Inflammatory macrophage treated with lipopolysaccharide for 4 hours (primary cell): ENCODE measurements at regions not wholly inside any gene's neighbourhood (a gene's known extent, or its start where the extent isn't known, plus 50 kb on each side); places are given as distances from the start of the nearest gene placed in this dataset.
"Not testable (repeated sequence)": the region's sequence is repeated elsewhere in the genome, so short reads cannot be mapped to it uniquely, and the experiment has no call there.

Source experiments
- DNase-seq: peaks from one replicate; pipeline ENCODE4 v3.0.0-alpha.2; 2020

DNA sequence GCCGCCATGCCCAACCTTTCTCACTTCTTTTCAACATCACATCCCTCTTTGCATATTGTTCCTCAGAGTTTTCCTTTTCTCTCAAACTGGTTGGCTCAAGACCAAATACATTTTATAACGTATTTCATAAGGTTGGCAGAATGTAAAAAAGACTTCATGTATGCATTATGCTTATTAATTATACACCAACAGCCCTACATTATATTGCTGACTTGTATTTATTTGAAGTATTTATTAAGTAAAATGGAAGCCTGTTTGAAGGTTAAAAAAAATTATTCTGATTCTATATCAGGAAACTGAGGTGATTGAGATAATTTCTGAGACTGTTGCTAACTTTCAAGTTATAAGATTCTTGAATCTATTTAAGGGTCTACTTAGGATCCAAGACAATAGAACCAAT lies 208.0 kb upstream of the KCNH7 start:
- DNase-seq = no peak

DNA sequence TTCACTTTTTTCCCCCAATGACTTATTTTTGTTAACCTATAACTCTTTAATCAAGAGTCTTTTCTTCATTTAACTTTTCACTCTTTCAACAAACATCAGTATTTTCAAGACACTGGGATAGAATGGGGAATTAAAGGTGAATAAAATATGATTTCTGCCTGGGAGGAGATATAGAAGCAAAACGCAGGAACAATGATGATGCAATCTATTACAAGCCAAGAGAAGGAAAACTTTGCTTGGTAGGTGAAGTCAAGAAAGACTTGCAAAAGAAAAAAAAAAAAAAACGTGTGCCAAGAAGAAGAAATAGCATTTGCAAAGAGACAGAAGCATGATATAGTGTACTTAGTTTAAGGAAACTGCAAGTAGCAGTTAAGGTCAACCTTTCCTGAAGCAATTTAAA lies 207.3 kb upstream of the KCNH7 start:
- no peak for DNase-seq

DNA sequence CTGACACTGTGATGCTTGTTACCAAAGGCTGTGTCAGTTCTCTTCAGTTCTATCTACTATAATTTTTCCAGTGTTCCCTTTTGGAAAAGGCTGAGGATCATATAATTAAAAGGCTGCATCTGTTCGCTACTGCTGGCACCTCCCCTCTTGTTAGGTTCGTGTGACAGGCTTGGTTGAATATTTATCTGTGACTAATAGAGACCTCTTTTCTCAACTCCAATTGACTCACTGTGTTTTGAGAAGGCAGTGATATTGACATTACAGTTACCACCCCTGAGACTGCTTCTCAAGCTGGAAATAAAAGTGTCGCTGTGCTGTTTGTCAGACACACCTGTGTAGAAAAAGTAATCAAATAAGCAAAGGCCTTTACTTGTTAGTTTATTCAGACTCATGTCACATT lies 205.5 kb upstream of the KCNH7 start:
- no peak for DNase-seq

DNA sequence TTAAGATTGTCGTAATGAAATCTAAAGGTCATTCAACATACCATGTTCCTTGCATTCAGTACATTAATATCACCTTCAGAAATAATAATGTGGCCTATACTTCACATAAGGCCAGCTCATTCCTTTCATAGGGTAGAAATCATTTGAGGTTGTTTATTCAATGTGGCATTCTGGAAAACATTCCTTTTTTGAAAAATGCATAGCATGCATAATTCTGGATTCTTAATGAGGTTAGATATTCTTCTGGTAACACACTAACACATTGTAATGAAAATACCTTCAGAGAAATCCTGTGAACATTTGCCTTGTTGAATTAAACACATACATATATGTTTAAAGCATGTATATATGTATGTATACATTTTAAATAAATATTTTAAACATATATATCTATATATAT lies 204.6 kb upstream of the KCNH7 start:
- no peak for DNase-seq

DNA sequence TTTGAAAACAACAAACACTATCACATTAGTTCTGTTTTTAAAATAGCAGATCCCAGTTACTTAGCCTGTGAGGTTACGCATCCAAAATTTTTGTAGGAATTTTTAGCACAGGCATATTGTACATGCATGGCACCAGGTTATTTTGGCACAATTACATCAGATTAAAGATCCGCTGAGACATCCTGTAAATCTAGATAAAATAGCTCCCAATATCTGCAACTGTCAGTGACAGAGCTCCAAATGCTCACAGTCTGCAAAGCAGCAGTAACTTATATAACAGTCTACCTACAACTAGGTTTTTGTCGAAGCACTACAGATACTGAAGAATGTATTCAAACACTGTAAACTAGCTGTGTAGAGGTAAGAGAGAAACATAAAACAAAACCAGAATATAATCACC lies 200.7 kb upstream of the KCNH7 start:
- no peak for DNase-seq

DNA sequence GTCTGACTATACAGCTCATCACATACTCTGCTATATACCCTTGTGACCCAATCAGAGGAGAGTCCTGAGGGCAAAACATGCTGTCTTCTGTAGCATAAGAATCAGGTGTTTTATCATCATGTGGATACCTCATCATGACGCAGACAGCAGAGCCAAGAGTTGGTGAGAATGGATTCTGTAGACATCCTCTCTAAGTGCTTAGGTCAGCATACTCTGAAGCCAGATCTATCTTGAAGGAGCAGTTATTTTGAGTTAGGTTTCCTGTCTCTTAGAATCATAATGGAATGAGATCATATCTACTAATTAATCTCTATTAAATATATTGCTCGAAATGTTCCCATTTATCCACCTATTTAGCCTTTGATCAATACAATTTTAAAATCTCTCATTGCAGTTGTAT lies 190.2 kb upstream of the KCNH7 start:
- no peak for DNase-seq

DNA sequence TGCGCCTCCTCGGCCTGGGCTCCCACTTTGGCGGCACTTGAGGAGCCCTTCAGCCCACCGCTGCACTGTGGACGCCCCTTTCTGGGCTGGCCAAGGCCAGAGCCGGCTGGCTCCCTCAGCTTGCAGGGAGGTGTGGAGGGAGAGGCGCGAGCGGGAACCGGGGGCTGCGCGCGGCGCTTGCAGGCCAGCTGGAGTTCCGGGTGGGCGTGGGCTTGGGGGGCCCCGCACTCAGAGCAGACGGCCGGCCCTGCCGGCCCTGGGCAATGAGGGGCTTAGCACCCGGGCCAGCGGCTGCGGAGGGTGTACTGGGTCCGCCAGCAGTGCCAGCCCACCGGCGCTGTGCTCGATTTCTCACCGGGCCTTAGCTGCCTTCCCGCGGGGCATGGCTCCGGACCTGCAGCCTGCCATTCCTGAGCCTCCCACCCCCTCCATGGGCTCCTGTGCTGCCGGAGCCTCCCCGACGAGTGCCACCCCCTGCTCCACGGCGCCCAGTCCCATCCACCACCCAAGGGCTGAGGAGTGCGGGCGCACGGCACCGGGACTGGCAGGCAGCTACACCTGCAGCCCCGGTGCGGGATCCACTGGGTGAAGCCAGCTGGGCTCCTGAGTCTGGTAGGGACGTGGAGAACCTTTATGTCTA lies 187.7 kb upstream of the KCNH7 start:
- DNase-seq = not testable (repeated sequence)

DNA sequence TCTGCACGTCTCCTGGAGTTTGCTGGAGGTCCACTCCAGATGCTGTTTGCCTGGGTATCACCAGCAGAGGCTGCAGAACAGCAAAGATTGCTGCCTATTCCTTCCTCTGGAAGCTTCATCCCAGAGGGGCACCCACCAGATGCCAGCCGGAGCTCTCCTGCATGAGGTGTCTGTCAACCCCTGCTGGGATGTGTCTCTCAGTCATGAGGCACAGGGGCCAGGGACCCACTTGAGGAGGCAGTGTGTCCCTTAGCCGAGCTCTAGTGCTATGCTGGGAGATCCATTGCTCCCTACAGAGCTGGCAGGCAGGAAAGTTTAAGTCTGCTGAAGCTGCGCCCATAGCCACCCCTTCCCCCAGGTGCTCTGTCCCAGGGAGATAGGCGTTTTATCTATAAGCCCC lies 178.3 kb upstream of the KCNH7 start:
- not testable (repeated sequence) for DNase-seq

DNA sequence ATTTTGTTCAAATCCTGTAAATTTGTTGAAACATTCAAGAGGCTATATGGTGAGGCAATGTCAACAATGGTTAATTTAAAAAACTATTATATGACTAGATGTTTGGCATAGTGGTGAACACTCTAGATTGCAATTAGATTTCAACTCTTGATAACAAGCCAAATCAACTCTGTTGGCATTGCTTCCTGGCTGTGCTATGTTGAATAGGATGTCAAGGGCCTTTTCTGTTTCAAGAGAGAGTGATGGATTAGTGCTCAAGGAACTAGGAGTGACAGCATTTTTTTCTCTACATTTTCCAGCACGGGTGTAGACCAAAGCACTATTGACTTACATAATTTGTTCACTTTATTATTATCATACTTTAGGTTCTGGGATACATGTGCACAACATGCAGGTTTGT lies 172.4 kb upstream of the KCNH7 start:
- DNase-seq = no peak

DNA sequence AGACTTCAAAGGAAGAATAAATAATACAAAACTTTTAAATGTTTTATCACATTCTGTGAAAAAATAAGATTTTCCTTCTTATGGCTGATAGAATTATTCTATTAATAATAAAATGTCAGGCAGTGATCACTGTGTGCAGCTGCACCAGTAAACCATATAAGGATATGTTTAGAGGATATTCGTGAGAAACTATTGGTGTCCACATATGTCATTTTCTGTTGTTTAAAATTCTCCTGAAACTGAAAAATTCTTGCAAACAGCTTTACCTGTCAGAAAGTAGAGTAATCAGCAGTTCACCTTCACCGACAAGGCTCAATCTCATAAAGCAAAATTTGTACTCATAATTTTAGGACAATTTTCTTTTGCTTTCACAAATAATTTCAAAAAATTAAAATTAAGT lies 170.1 kb upstream of the KCNH7 start:
- DNase-seq = no peak

DNA sequence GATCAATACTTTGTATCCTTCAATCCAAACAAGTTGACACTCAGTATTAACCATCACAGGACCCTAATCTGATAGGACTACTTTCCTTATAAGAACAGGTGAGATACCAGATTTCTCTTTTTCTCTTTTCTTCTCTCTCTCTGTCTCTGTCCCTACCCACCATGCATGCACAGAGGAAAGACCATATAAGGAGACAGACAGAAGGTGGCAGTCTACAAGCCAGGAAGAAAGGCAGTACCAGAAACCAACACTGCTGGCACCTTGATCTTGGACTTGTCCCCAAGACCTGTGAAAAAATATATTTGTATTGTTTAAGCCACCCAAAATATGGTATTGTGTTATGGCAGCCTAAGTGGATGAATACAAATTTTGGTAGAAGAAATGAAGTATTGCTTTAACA lies 156.2 kb upstream of the KCNH7 start:
- no peak for DNase-seq

DNA sequence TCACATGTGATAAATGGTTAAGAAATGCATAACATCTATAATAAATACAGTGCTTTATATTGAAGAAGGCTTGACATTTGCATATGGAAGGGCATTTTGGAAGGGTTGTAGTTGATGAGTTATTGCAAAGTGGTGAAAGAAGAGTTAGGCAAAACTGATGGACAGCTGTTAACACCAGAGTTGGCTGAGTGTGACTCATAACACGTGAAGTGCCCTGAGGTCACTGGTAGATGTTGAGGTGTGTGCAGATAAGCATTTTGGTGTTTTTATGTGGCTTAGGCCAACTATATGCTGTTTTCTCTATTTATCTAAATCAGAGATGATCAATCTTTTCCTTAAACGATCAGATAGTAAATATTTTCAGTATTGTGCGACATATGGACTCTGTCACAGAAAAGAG lies 154.3 kb upstream of the KCNH7 start:
- no peak for DNase-seq

DNA sequence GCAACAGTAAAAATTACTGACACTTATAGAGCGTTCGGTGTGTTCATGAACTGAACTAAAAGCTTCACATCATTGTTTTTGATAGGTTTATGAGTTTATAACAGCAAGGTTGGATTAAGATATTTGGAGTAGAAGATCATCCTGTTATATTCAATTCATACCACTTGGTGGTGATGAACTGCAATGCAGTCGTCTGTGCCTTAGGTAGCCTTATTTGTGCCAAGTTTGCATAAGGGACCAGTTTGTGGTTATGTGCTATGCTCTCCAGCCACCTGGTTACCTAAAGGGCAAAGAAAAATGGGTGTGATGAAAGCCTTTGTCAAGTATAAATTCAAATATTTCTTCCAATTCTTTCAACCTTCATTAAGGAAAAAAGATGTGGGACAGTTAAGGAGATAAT lies 150.9 kb upstream of the KCNH7 start:
- DNase-seq = no peak

DNA sequence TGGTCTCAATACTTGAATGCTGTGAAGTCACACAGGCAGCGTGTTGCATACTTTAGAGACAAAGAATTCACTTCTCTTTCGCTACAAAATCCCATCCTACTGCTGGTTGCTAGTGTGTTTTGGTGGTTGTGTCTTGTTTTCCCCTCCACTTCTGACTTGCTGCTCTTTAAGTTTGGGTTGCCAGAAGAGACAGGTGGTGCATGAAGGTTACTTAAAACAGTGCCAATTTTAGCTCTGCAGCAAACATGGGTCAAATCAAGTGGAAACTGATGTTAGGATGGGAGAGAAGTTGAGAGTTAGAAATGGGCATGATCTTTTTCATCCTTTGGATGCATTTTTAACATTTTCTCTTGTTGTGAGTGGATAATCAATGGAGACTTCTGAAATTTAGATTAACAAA lies 136.2 kb upstream of the KCNH7 start:
- DNase-seq = no peak

DNA sequence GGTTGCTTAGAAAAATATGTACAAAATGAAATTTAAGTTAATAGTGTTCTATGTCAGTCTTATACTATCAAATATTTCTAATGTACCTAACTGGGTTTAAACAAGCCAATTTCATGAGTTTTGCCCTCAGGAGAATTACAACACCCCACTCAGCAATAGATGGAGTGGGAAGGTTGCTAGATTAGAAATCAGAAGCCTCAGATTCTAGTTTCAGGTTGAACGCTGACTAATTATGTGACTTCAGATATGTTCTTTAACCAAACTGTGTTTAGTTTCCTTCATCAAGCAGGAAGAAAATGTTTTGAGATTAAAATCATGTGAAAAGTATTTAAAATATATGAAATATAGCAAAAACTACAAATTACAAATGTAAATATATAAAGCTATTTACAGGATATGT lies 133.8 kb upstream of the KCNH7 start:
- DNase-seq = no peak

DNA sequence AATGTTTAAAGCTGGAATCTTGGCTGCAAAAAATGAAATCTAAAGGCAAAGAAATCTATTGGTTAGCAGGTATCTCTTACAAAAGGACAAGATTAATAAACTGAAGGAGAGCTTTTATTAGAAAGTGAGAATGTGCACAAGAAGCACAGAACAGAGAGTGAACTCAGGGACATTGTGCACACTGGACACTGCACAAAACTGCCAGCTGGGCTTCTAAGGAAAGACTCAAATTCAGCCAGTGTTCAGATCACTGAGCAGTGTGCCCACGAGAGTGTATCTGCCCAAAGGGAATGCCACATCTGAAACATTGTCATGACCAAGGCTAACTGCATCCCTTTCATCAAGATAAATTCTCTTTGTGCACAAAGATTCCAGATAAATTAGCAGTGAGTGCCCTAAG lies 129.7 kb upstream of the KCNH7 start:
- DNase-seq = no peak

DNA sequence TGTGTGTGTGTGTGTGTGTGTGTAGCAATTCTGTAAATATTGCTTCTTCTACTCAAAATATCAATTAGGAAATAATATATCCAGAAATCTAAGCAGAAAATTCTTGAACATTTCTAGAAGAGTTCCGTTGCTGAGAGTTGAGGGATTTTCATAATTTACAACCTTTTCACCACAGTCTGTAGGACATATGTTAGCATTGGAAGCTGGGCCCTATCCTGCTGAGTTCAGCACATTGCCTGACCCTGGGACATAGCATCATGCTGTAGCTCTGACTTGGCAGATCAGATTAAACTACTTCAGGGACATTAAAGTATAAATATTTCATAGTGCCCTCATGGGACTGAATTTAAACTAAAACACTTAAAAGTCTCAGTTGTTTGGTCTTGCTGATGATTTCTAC lies 129.2 kb upstream of the KCNH7 start:
- no peak for DNase-seq

DNA sequence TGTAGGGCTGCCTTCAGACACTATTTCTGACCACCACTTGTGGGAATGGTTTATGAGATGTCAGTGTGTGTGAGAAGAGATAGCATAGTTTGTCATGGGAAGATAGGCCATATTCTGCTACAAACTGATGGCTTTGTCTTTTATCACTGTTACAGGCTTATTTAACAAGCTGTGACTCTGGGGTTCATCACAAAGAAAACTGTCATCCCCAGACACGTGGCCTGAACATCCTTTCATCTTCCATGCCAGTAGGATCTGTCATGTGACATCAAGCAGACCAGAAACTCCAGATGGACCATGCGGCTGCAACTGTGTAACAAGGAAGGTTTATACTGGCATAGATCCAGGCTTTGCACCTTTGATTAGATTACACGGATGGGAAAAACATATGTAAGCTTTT lies 128.6 kb upstream of the KCNH7 start:
- no peak for DNase-seq

DNA sequence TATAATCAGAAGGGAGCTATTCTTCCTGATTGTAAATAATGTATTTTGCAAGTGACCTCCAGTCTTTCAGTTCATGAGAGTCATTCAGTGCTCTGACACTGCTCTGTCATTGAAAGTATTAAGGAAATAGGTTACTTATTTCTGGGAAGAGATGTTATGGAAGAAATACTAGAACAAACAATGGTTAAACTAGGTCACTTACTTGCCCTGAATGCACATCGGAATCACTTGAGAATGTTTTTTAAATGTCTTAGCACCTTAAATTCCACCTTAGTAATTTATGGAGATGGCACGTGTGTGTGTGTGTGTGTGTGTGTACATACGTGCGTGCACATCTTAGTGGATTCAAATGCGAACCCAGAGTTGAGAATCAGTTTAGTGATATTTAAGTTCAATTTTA lies 126.6 kb upstream of the KCNH7 start:
- DNase-seq = no peak

DNA sequence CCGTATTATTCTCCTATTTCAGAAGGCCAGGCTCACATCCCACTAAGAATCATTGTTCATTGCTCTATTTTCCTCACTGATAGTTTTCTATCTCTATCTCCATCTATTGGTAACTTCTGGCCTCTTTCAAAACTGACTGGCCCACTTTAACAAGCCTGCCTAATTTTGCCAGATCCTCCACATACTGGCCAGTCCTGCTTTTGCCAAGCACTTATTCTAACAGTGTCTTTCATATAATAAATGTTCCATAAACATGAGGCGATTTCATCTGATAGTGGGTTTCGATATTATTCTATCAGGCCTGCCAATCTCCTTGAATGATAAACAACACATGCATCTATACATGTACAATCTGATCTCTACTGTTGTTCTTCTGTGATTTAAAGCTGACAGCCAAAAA lies 125.9 kb upstream of the KCNH7 start:
- no peak for DNase-seq

DNA sequence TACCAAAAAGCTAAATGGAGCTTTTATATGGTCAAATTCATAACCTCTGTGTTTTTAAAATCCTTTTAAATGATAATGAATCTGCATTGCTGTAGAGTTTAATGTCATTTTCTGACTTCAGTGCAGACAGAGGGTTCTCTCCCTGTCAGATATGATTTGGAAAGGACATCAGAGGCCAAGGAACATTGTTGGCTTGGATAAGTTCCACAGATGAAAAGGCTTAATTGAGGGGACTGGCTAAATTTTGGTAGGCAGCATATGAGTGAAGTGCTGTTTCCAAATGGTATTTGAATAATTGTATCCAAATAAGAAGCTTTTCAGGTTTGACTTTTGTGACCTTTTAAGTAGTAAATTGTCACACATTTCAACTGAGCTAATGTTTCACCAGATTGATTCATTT lies 124.6 kb upstream of the KCNH7 start:
- DNase-seq = no peak

DNA sequence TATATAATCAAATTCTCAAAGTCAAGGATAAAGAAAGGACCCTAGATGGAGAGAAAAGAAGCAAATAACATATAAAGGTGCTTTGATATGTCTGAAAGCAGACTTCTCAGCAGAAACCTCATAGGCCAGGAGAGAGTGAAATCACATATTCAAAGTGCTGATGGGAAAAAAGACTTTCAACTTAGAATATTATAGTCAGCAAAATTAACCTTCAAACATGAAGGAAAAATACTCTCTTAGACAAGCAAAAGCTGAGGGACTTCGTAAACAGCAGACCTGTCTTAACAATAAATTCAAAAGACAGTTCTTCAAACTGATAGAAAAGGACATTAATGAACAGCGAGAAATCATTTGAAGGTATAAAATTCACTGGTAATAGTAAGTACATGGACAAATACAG lies 107.2 kb upstream of the KCNH7 start:
- DNase-seq = no peak

DNA sequence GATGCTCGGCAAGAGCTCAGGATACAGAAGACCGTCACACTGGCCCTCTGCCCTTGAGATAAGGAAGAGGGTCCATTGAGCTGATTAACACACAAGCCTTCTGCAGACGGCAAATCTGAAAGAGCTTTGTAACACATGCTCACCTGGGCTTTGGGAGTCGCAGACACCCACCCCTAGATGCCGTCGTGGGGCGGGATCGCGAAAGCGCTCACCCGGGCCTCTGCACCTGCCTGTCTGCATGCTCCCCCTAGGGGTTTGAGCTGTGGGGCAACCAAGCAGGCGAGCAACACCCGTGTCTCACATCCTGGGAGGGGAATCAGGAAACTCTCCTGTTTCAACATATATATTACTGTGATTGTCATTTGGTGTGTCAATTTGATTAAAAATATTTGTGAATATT lies 99.8 kb upstream of the KCNH7 start:
- no peak for DNase-seq

DNA sequence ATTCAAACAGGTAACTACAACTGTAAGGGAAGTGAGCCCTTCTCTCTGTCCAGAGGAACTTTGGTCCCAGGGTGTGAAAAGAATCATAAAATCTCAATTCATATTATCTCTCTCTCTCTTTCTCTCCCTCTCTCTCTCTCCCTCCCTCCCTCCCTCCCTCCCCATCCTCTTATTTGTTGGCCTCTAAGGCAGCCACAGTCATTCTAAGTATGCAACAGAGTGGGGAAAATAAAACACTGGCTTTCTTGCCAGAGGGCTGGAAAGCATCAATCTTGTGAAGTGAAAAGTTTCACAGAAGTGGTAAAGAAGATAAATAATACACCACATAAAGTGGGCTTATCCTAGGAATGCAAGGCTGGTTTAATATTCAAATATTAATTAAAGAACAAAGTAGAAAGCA lies 95.6 kb upstream of the KCNH7 start:
- DNase-seq = no peak

DNA sequence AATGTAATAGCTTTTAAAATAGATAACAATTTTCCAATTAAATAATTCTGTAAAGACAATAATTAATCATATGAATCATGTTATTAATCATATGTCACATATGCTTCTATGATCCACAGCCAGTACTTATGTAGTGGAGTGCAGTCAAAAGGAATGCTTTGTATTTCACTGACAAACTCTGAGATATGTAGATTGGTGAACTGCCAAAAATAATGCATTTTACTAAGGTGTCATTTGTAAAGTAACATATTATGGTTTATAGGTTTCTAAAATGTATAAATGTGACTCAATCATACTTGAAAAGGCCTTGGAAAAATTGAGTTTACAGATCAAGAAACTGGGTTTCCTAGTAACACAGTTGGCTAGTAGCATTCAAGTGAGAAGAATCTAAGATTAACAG lies 93.8 kb upstream of the KCNH7 start:
- no peak for DNase-seq

DNA sequence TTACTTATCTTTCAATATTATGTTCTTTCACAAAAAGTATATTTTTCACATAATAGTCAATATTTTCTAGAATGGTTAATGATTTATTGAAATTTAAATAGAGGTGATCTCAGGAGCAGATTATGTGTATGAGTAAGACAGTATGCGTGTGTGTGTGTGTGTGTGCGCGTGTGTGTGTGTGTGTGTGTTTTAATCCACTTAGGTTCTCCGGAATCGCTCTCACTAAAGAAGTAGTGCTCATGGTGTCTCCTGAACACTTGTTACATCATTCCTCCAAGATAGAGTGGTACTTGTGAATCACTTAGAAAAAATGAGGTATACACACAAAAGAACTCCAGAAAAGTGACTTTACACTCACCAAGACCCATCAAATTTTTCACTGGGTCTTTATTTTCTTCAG lies 91.0 kb upstream of the KCNH7 start:
- no peak for DNase-seq
